ENCODE measurements at regions not wholly inside any gene's neighbourhood (a gene's known extent, or its start where the extent isn't known, plus 50 kb on each side); places are given as distances from the start of the nearest gene placed in this dataset.

DNA sequence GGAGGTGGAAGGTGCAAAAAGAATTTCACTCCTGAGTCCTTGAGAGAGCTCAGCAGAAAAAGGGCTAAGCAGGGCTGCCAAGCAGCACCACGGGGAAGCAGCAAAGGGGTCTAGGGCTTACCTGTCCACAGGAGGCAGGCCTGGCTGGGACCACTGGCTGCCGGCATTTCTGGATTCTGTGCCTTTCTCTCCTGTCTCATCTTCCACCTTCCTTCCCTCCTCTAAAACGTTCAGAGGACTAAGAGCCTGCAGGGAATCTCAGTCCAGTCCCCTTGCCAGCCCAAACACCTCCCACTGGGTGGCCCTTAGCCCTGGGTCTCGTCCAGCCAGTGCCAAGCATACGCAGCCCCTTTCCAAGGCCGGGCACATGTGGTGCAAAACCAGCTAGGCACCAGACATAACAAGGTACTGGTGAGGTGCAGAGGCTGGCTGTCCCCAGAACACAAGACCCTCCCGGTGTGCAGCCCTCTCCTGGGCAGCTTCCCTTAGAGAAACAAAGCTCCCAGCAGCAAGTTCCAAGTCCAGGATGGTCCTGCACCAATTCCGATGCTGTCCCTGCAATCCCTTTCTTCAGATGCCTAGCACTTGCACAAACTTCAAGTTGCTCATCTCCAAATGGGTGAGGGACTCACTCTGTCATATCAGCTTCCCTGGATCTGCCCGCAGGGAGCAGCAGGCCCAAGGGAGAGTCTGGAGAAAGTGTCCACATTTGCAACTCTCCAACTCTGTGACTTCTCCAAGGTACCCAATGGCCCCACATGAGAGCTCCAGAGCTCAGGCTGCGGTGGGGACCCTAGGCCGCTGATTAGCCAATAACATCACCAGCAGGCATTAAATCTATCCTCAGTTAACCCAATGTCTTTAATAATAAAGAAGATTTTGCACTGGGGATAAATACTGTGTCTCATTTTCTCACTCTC is 126.3 kb downstream of the C5orf15 start:
- TF ChIP-seq, protein P1, sequence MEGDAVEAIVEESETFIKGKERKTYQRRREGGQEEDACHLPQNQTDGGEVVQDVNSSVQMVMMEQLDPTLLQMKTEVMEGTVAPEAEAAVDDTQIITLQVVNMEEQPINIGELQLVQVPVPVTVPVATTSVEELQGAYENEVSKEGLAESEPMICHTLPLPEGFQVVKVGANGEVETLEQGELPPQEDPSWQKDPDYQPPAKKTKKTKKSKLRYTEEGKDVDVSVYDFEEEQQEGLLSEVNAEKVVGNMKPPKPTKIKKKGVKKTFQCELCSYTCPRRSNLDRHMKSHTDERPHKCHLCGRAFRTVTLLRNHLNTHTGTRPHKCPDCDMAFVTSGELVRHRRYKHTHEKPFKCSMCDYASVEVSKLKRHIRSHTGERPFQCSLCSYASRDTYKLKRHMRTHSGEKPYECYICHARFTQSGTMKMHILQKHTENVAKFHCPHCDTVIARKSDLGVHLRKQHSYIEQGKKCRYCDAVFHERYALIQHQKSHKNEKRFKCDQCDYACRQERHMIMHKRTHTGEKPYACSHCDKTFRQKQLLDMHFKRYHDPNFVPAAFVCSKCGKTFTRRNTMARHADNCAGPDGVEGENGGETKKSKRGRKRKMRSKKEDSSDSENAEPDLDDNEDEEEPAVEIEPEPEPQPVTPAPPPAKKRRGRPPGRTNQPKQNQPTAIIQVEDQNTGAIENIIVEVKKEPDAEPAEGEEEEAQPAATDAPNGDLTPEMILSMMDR (conservative IDR thresholded peaks at IDR 0.05; ENCODE audit: low read depth, low read length): no peak
- TF ChIP-seq EZH2 (IDR thresholded peaks at IDR 0.05; ENCODE audit: borderline replicate concordance, low read depth, low read length, poor library complexity, severe bottlenecking): no peak
